ENCODE measurements at regions not wholly inside any gene's neighbourhood (a gene's known extent, or its start where the extent isn't known, plus 50 kb on each side); places are given as distances from the start of the nearest gene placed in this dataset.

DNA sequence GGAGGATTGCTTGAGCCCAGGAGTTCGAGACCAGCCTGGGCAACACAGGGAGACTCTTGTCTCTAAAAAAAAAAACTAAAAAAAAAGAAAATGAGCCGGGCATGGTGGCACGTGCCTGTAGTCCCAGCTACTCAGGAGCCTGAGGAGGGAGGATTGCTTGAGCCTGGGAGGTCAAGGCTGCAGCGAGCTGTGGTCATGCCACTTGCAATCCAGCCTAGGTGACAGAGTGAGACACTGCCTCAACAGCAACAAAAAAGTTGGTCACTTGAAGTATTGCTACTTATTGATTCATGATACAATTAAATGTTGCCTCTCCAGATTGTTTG, 57.9 kb upstream of the CXADR start:
- no peak for DNase-seq (ENCODE audit: low read depth)

DNA sequence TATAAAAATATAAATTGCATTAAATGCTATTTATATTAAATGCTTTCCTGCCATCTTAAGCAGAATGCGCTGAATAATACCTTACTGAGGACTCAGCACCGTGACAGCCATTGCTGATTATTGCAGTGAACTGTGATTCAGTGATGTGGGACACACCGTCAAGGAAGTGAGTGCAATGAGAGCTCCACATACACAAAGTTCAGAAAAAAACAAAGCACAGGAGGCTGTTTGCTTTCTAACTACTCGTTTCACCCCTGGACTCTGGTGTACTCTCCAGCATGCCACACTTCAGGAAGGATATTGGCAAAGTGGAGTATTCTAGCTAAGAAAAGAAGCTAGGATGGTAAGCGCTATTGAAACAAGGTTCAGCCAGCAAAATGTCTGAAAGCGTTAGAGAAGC, 57.4 kb upstream of the CXADR start:
- no peak for DNase-seq (ENCODE audit: low read depth)

DNA sequence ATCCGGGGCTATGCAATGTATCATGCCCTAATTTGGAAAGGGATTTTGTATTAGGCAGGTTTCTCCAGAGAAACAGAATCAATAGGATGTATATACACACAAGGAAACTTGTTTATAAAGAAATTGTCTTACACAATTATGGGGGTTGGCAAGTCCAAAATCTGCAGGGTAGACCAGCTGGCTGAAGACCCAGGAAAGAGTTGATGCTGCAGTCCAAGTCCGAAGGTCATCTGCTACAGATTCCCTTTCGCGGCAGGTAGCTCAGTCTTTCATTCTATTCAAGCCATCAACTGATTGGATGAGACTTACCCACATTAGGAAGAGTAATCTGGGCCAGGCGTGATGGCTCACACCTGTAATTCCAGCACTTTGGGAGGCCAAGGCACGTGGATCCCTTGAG, 54.6 kb upstream of the CXADR start:
- DNase-seq (ENCODE audit: low read depth), result no peak

- no peak for DNase-seq (ENCODE audit: low read depth)
Measured at GRCh38 chr21:17460094-17460493, 52.7 kb upstream of the CXADR start.

DNA sequence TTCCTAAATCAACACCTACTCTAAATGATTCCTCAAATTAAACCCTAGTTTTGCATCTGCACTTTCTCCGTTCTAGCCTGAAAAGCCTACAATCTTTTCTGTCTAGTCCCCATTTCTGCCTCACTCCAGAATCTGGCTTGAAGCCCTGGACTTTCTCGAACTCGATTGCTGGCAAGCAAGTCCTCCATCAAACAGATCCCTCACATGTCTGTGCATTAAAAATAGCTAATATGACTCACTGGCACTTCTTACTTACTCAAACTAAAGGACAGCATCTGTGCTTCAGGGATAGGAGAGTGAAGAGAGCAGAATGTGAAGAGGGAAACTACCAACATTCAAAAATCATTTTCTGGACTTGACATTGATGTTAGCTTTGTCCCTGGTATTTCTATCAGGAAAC, 51.8 kb upstream of the CXADR start:
- DNase-seq (ENCODE audit: low read depth), result no peak

- no peak for DNase-seq (ENCODE audit: low read depth)
Measured at GRCh38 chr21:17461582-17461981, 51.3 kb upstream of the CXADR start.

GRCh38 chr21:17462276-17462981, 50.4 kb upstream of the CXADR start:
- DNase-seq (ENCODE audit: low read depth), result no peak

Data from activated T-cell treated with anti-CD3 and anti-CD28 coated beads for 24 hours (primary cell).